ENCODE measurements at regions not wholly inside any gene's neighbourhood (a gene's known extent, or its start where the extent isn't known, plus 50 kb on each side); places are given as distances from the start of the nearest gene placed in this dataset.

DNA sequence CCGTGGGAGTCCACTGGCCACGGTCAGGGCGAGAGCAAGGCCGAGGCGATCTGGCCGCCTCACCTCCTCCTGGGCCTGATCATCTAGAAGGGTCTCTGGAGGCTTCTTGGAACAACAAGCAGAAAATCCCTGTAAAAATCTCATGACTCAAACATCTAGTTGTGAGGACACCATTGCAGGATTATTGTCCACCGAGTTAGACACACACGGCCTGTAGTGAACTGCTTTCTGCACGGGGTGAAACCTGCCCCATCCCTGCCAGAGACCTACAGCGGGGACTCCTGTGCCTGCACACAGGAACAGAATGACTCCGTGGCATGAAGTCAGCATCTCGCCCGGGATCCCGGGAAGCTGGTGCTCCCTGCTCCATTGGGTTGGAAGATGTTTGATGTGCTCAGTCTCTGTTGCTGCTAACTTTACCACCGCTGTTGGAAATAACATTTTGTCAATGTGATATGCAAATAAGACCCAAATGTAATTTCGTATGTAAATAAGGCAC, 267.0 kb upstream of the TCERG1L start:
- WGBS (ENCODE audit: missing lambda C conversion rate), result 47% methylated on average over 14 of the region's 16 CpGs
- ATAC-seq (no peak), DNase-seq (ENCODE audit: low read depth in 1 of 2, low spot score in 1 of 2) (no peak), FAIRE-seq (no peak)
- no peaks in the 10 kb centered on the region for H3K4me1 ChIP-seq
- no peak overlapping the region for H3K27ac ChIP-seq
- H3K4me2 ChIP-seq, result no peak overlapping the region
- CTCF ChIA-PET, result interaction anchor here (0.6 kb wide), 1 partner anchor 857 kb away, joined by 3 read pairs; no protein-coding TSS in a partner anchor
- TF ChIP-seq CEBPB (IDR thresholded peaks at IDR 0.05) (no peak), TP53 (CRISPR knock-in tag; IDR thresholded peaks at IDR 0.05) (no peak), NFE2L2 (conservative IDR thresholded peaks at IDR 0.05; ENCODE audit: low read length) (no peak), PHF8 (IDR thresholded peaks at IDR 0.05; ENCODE audit: borderline replicate concordance, low read depth) (no peak), CHD2 (IDR thresholded peaks at IDR 0.05; ENCODE audit: low read length, partially characterized antibody) (no peak), FOSL2 (IDR thresholded peaks at IDR 0.05) (no peak), FOSL2 (CRISPR knock-in tag; IDR thresholded peaks at IDR 0.05) (no peak), TFCP2L1 (CRISPR knock-in tag; IDR thresholded peaks at IDR 0.05) (no peak), EP300 (IDR thresholded peaks at IDR 0.05) (no peak), KDM1A (IDR thresholded peaks at IDR 0.05; ENCODE audit: low read depth) (no peak), SREBF2 (IDR thresholded peaks at IDR 0.05) (no peak), CBX2 (IDR thresholded peaks at IDR 0.05; ENCODE audit: borderline replicate concordance, low read depth) (no peak), RAD21 (conservative IDR thresholded peaks at IDR 0.05 in 1 of 2, IDR thresholded peaks at IDR 0.05 in 1 of 2) (no peak), REST (IDR thresholded peaks at IDR 0.05) (no peak), HDAC2 (IDR thresholded peaks at IDR 0.05) (no peak), EHMT2 (IDR thresholded peaks at IDR 0.05; ENCODE audit: low read depth) (no peak), RARB (CRISPR knock-in tag; IDR thresholded peaks at IDR 0.05) (no peak), FOSB (CRISPR knock-in tag; IDR thresholded peaks at IDR 0.05) (no peak)
- TF ChIP-seq, protein P1, sequence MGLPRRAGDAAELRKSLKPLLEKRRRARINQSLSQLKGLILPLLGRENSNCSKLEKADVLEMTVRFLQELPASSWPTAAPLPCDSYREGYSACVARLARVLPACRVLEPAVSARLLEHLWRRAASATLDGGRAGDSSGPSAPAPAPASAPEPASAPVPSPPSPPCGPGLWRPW (IDR thresholded peaks at IDR 0.05), result no peak
- TF ChIP-seq, protein P2, sequence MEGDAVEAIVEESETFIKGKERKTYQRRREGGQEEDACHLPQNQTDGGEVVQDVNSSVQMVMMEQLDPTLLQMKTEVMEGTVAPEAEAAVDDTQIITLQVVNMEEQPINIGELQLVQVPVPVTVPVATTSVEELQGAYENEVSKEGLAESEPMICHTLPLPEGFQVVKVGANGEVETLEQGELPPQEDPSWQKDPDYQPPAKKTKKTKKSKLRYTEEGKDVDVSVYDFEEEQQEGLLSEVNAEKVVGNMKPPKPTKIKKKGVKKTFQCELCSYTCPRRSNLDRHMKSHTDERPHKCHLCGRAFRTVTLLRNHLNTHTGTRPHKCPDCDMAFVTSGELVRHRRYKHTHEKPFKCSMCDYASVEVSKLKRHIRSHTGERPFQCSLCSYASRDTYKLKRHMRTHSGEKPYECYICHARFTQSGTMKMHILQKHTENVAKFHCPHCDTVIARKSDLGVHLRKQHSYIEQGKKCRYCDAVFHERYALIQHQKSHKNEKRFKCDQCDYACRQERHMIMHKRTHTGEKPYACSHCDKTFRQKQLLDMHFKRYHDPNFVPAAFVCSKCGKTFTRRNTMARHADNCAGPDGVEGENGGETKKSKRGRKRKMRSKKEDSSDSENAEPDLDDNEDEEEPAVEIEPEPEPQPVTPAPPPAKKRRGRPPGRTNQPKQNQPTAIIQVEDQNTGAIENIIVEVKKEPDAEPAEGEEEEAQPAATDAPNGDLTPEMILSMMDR (IDR thresholded peaks at IDR 0.05), result no peak
- TF ChIP-seq, protein P3, sequence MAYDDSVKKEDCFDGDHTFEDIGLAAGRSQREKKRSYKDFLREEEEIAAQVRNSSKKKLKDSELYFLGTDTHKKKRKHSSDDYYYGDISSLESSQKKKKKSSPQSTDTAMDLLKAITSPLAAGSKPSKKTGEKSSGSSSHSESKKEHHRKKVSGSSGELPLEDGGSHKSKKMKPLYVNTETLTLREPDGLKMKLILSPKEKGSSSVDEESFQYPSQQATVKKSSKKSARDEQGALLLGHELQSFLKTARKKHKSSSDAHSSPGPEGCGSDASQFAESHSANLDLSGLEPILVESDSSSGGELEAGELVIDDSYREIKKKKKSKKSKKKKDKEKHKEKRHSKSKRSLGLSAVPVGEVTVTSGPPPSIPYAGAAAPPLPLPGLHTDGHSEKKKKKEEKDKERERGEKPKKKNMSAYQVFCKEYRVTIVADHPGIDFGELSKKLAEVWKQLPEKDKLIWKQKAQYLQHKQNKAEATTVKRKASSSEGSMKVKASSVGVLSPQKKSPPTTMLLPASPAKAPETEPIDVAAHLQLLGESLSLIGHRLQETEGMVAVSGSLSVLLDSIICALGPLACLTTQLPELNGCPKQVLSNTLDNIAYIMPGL (CRISPR knock-in tag; IDR thresholded peaks at IDR 0.05; ENCODE audit: borderline replicate concordance), result no peak
- POLR2A ChIA-PET, result no interaction called here
- H3K9me3 ChIP-seq, result no peaks in the 10 kb centered on the region; the same call in 2 of the 3 replicates
- H3K4me3 ChIP-seq, result no peak overlapping the region
